ENCODE measurements at regions not wholly inside any gene's neighbourhood (a gene's known extent, or its start where the extent isn't known, plus 50 kb on each side); places are given as distances from the start of the nearest gene placed in this dataset.

- DNase-seq (ENCODE audit: low read depth in 6 of 9, low spot score in 9 of 9) = no peak
- H3K36me3 ChIP-seq (ENCODE audit: control insufficient read depth in 2 of 2, insufficient read depth in 2 of 2, low read length in 1 of 2) = no peaks in the 10 kb centered on the region
- no peaks in the 10 kb centered on the region for H3K27me3 ChIP-seq (ENCODE audit: control insufficient read depth in 2 of 2, insufficient read depth in 1 of 2, low read length in 1 of 2)
- H3K9me3 ChIP-seq (ENCODE audit: control insufficient read depth in 2 of 2, insufficient read depth in 1 of 2, low read length in 1 of 2) = no peaks in the 10 kb centered on the region
- H3K4me3 ChIP-seq (ENCODE audit: low read length in 2 of 2) = no peak overlapping the region
- no peak overlapping the region for H3K27ac ChIP-seq (ENCODE audit: low read depth in 1 of 2, low read length in 1 of 2)
- H3K4me1 ChIP-seq (ENCODE audit: control insufficient read depth in 2 of 2, insufficient read depth in 2 of 2, low read length in 2 of 2) = no peaks in the 10 kb centered on the region
Observed at GRCh38 chrX:143095816-143096215, 70.1 kb downstream of the SPANXN4 start.

- Histone ChIP-seq H3K4me3 (ENCODE audit: low read length in 2 of 2) (no peak overlapping the region), H3K9me3 (ENCODE audit: control insufficient read depth in 2 of 2, insufficient read depth in 1 of 2, low read length in 1 of 2) (no peaks in the 10 kb centered on the region), H3K36me3 (ENCODE audit: control insufficient read depth in 2 of 2, insufficient read depth in 2 of 2, low read length in 1 of 2) (no peaks in the 10 kb centered on the region), H3K27me3 (ENCODE audit: control insufficient read depth in 2 of 2, insufficient read depth in 1 of 2, low read length in 1 of 2) (no peaks in the 10 kb centered on the region), H3K27ac (ENCODE audit: low read depth in 1 of 2, low read length in 1 of 2) (no peak overlapping the region), H3K4me1 (ENCODE audit: control insufficient read depth in 2 of 2, insufficient read depth in 2 of 2, low read length in 2 of 2) (no peaks in the 10 kb centered on the region)
- no peak for DNase-seq (ENCODE audit: low read depth in 6 of 9, low spot score in 9 of 9)
- 84% methylated on average over 5 of the region's 5 CpGs for WGBS
Observed at GRCh38 chrX:143095321-143095720, 69.6 kb downstream of the SPANXN4 start.

GRCh38 chrX:143094417-143095023 is 68.8 kb downstream of the SPANXN4 start:
- no peaks in the 10 kb centered on the region for H3K9me3 ChIP-seq (ENCODE audit: control insufficient read depth in 2 of 2, insufficient read depth in 1 of 2, low read length in 1 of 2)
- 89% methylated on average over 7 of the region's 7 CpGs for WGBS
- no peak overlapping the region for H3K4me3 ChIP-seq (ENCODE audit: low read length in 2 of 2)
- no peaks in the 10 kb centered on the region for H3K36me3 ChIP-seq (ENCODE audit: control insufficient read depth in 2 of 2, insufficient read depth in 2 of 2, low read length in 1 of 2)
- no peaks in the 10 kb centered on the region for H3K4me1 ChIP-seq (ENCODE audit: control insufficient read depth in 2 of 2, insufficient read depth in 2 of 2, low read length in 2 of 2)
- no peak for DNase-seq (ENCODE audit: low read depth in 6 of 9, low spot score in 9 of 9)
- H3K27ac ChIP-seq (ENCODE audit: low read depth in 1 of 2, low read length in 1 of 2) = no peak overlapping the region
- no peaks in the 10 kb centered on the region for H3K27me3 ChIP-seq (ENCODE audit: control insufficient read depth in 2 of 2, insufficient read depth in 1 of 2, low read length in 1 of 2)
